ENCODE measurements at regions not wholly inside any gene's neighbourhood (a gene's known extent, or its start where the extent isn't known, plus 50 kb on each side); places are given as distances from the start of the nearest gene placed in this dataset.

DNA sequence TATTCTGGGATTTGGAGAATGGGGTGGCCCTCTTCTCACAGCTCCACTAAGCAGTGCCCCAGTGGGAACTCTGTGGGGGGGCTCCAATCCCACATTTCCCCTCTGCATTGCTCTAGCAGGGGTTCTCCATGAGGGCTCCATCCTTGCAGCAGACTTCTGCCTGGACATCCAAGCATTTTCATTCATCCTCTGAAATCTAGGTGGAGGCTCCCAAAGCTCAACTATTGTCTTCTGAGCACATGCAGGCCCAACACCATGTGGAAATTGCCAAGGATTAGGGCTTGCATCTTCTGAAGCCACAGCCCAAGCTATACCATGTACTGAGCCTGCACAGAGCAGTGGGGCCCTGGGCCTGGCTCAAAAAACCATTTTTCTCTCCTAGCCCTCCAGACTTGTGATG, 162.4 kb upstream of the CWC22 start:
- no peak for ATAC-seq (replicated peaks)

DNA sequence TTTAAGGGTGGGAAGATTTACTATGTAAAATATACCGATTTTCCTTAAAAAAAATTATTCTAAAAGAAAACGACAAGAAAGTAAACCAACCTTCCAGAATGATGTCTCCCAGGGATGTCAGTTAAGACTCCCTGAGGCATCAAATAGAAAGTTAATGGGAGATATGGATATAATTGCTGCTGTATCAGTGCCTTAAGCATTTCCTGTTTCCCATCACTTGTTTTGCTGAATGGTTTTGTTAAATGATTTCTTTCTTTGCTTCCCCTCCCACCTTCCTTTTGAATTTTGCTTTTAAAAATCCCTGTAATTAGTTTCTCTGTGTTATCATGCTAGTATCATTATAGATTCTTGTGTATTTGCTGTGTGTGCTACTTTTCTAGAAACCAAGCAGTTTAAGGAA, 154.3 kb upstream of the CWC22 start:
- DNase-seq = no peak
- Mint-ChIP-seq H3K4me1 (no peaks in the 10 kb centered on the region), H3K27ac (no peak overlapping the region), H3K27me3 (no peaks in the 10 kb centered on the region), H3K9me3 (no peaks in the 10 kb centered on the region), H3K36me3 (no peaks in the 10 kb centered on the region), H3K4me3 (no peak overlapping the region)
- ATAC-seq (replicated peaks) = no peak

More for the DNA sequence above, 162.4 kb upstream of the CWC22 start:
- no peak overlapping the region for H3K27ac Mint-ChIP-seq
- peaks cover 14 to 15% of the 10 kb centered on the region in 2 donors for H3K9me3 Mint-ChIP-seq
- H3K36me3 Mint-ChIP-seq = peaks cover 0 to 4% of the 10 kb centered on the region in 2 donors
- no peaks in the 10 kb centered on the region for H3K4me1 Mint-ChIP-seq
- no peak overlapping the region for H3K4me3 Mint-ChIP-seq
- no peaks in the 10 kb centered on the region for H3K27me3 Mint-ChIP-seq
- DNase-seq = no peak

DNA sequence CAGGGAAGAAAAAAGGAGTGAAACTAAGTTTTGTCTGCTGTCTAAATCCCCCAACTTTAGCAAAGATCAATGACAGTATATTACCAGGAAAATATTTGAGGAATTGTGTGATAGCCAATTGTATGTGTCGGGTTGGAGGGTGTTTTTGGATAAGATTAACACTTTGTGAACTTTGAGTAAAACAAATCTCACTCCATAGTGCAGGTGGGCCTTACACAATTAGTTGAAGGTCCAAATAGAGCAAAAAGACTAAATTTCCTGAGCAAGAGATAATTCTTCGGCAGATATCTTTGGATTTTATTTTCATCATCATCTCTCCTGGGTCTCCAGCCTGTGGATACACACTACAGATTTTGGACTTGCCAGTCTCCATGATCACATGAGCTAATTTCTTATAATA, 152.8 kb upstream of the CWC22 start:
- Mint-ChIP-seq H3K4me3 (no peak overlapping the region), H3K9me3 (no peaks in the 10 kb centered on the region), H3K27me3 (no peaks in the 10 kb centered on the region), H3K4me1 (no peaks in the 10 kb centered on the region), H3K27ac (no peak overlapping the region), H3K36me3 (no peaks in the 10 kb centered on the region)
- ATAC-seq (replicated peaks) (no peak), DNase-seq (no peak)

DNA sequence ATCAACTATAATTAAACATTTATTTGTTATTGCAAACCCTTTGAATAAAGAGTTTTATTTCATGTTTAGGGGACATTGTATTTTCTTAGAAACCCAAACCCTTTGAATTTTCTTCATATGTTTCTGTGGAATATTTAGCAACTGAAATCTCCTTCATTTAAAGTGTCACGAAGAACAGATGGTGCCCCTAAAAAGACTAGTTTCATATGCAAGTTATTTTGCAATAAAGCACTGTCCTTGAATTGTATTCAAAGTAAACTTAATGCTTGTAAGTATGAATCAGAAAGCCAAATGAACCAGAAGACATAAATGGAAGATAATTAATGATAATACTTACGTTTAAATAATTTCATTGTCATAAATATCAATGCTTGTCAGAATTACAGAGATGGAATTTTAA, 151.9 kb upstream of the CWC22 start:
- no peaks in the 10 kb centered on the region for H3K9me3 Mint-ChIP-seq
- ATAC-seq (replicated peaks) (no peak), DNase-seq (no peak)
- no peak overlapping the region for H3K27ac Mint-ChIP-seq
- H3K4me1 Mint-ChIP-seq = no peaks in the 10 kb centered on the region
- no peaks in the 10 kb centered on the region for H3K27me3 Mint-ChIP-seq
- H3K36me3 Mint-ChIP-seq = no peaks in the 10 kb centered on the region
- no peak overlapping the region for H3K4me3 Mint-ChIP-seq

DNA sequence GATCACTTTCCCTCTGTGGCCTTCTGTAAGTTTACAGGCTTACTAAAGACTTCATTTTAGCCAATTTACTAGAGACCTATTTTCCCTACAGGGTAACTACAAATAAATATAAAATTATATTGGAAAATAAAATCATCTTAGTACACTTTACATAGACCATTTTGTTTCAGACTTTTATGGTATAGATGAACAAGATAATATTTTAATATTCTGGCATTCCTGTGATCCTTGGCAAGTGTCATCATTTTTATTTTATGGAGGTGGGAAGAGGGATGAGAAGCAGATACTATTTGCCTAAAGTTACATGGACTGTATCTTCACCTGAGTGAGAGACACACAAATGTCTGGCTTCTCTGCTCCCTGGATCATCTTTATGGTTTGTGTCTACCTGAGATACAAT, 149.6 kb upstream of the CWC22 start:
- no peak for ATAC-seq (replicated peaks)

DNA sequence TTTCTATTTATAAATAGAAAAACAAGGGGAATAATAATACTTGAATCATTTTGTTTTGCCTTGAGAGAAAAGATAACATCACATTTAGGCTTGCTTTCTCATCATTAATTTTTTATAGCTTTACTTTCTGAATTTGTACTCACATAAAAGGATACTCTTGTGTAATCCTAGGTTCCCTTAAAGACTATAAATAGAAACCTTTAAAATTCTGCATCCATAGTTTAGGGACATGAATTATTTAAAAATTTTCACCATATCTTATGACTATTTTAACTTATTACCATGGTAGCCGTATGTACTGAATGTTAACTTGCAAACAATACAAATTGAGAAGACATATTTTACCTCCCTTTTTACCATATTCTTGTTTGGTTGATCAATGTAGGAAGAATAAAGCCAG, 143.5 kb upstream of the CWC22 start:
- H3K4me1 Mint-ChIP-seq = no peaks in the 10 kb centered on the region

More for the DNA sequence above, 149.6 kb upstream of the CWC22 start:
- no peak for DNase-seq
- Mint-ChIP-seq H3K4me1 (no peaks in the 10 kb centered on the region), H3K36me3 (no peaks in the 10 kb centered on the region), H3K27me3 (no peaks in the 10 kb centered on the region), H3K4me3 (no peak overlapping the region), H3K9me3 (no peaks in the 10 kb centered on the region), H3K27ac (no peak overlapping the region)

DNA sequence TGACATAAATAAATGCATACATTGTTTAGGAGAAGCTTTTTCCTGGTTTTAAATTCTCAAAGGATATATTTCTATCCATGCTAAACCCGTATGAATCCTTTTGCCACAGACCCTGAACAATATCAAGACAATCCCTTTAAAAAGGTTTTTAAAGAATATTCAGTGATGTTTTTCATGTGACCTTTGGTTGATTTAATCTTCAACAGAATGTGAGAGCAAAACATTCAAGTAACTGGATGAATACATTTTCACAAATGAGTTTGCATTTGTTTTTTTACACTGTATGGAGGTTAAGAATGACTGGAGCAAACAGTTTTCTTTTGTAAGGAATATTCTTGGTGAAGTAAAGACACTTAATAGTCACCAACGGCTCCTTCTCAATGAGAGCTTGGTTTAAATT, 139.4 kb upstream of the CWC22 start:
- Mint-ChIP-seq H3K27ac (no peak overlapping the region), H3K4me3 (no peak overlapping the region), H3K36me3 (no peaks in the 10 kb centered on the region), H3K9me3 (no peaks in the 10 kb centered on the region), H3K27me3 (peaks cover 0 to 4% of the 10 kb centered on the region in 2 donors), H3K4me1 (no peaks in the 10 kb centered on the region)
- DNase-seq = no peak
- no peak for ATAC-seq (replicated peaks)

More for the DNA sequence above, 143.5 kb upstream of the CWC22 start:
- no peaks in the 10 kb centered on the region for H3K36me3 Mint-ChIP-seq
- ATAC-seq (replicated peaks) (no peak), DNase-seq (no peak)
- no peak overlapping the region for H3K4me3 Mint-ChIP-seq
- no peaks in the 10 kb centered on the region for H3K27me3 Mint-ChIP-seq
- no peaks in the 10 kb centered on the region for H3K9me3 Mint-ChIP-seq
- H3K27ac Mint-ChIP-seq = no peak overlapping the region

DNA sequence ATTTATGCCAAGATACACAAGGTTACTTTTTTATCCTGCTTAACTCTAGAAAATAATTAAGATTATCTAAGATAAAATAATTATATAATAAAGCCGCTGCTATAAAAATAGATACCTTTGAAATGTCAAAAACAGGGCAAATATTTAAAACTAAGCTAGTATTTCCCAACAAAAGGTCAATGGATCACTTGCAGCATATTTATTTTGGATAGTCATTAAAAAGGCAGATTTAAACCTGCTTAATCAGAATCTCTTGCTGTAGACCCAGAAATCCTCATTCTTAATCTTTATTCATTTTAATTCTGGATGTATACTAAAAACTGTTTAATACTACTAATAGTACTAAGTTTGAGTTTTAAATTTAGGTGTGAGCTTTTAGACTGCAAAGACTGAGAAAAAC, 139.0 kb upstream of the CWC22 start:
- Mint-ChIP-seq H3K4me1 (no peaks in the 10 kb centered on the region), H3K27me3 (peaks cover 0 to 4% of the 10 kb centered on the region in 2 donors)

DNA sequence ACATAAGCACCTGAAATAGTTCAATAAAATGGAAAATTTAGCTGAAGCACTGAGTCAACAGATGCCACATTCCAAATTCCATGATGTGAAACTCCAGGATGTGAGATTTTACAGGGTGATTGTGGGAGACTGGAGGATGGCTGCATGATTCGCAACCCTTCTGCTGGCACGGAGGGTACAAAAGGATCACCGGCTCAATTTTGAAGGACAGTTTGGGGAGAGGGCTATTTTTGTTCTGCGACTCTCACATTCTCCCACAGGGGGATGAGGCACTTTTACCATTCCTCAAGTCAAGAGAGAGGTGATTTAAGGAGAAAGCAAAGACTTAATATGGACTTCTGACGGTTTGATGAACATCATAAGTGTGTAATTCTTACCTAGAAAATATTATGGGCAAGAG, 138.1 kb upstream of the CWC22 start:
- Mint-ChIP-seq H3K9me3 (no peaks in the 10 kb centered on the region), H3K27me3 (peaks cover 0 to 4% of the 10 kb centered on the region in 2 donors), H3K27ac (no peak overlapping the region), H3K4me1 (no peaks in the 10 kb centered on the region), H3K4me3 (no peak overlapping the region), H3K36me3 (no peaks in the 10 kb centered on the region)
- no peak for DNase-seq
- ATAC-seq (replicated peaks) = no peak

More for the DNA sequence above, 139.0 kb upstream of the CWC22 start:
- no peak overlapping the region for H3K27ac Mint-ChIP-seq
- no peaks in the 10 kb centered on the region for H3K36me3 Mint-ChIP-seq
- ATAC-seq (replicated peaks) = no peak
- H3K9me3 Mint-ChIP-seq = no peaks in the 10 kb centered on the region
- no peak for DNase-seq
- no peak overlapping the region for H3K4me3 Mint-ChIP-seq

DNA sequence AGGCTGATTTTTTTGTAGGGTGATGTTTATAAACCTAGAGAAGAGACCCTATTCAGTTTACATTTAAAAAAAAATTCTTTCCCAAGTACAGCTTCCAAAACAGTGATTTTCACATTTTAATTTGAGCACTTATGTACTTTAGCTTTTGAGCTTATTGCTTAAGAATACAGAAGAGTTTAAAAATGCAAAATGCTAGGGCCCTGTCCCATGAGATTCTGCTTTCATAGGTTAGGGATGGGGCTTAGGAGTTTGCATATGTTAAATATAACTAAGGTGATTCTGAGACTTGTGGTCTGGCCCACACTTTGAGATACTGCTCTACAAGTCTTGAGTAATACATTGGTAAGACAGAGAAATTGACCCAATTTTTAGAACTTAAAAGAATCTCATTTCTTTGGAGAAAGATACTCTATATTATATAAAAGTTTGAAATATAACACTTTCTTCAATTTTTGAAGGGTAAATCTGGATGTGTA, 137.3 kb upstream of the CWC22 start:
- Mint-ChIP-seq H3K9me3 (no peaks in the 10 kb centered on the region), H3K4me3 (no peak overlapping the region), H3K27ac (no peak overlapping the region), H3K36me3 (no peaks in the 10 kb centered on the region), H3K4me1 (no peaks in the 10 kb centered on the region), H3K27me3 (peaks cover 0 to 8% of the 10 kb centered on the region in 2 donors)
- no peak for DNase-seq
- ATAC-seq (replicated peaks) = no peak

DNA sequence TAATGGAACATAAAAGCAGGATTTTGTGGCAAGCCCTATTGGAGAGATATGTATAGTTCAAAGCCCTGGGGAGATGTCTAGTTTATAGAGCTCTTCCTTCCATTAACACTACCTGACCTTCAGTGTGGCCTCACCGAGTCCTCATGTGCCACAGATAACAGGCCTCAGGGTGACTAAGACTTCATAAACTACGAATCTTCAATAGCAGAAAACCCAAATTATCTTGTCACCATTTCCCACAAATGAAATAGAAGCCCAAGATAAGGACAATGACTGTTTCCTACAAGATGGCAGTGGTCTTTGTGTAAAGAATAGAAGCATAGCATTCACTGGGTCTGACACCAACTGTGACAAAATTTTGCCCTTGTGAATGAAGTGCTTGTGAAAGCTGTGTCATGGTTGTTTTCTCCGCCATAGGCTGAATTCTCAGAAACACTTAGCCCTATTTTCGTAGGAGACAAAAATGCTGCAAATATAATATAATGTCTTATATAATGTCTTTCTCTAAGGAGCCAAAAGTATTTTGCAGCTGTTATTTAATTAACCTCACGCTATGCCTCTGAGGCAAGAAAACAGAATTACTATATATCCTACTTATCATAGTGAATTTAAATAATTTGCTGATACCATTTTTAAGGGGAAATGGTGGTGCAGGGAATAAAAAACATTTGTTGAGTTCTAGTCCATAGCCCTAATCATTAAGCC, 136.7 kb upstream of the CWC22 start:
- H3K4me1 Mint-ChIP-seq = no peaks in the 10 kb centered on the region
- no peaks in the 10 kb centered on the region for H3K9me3 Mint-ChIP-seq
- H3K27me3 Mint-ChIP-seq = peaks cover 0 to 8% of the 10 kb centered on the region in 2 donors
- ATAC-seq (replicated peaks) = no peak
- no peaks in the 10 kb centered on the region for H3K36me3 Mint-ChIP-seq
- no peak overlapping the region for H3K27ac Mint-ChIP-seq
- no peak for DNase-seq
- H3K4me3 Mint-ChIP-seq = no peak overlapping the region

DNA sequence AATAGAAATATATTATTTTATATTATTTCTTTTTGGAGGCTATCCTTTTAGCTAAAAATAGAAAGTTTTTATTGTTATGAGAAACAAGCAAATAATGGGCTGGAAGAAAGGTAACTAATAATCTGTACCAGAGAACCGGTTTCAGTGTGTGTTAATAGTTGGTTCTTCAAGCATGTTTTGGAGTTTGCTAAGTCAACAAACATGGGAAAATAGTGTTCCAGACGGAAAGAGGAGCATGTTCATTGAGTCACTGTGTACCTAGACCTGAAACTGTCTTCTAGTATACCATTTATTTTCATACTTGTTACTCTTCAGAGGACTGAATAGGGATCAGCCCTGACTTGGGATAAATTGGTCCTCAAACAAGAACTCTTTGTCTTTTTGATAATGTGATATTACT, 134.5 kb upstream of the CWC22 start:
- H3K9me3 Mint-ChIP-seq = no peaks in the 10 kb centered on the region
- peaks cover 0 to 8% of the 10 kb centered on the region in 2 donors for H3K27me3 Mint-ChIP-seq
- no peak overlapping the region for H3K4me3 Mint-ChIP-seq
- H3K36me3 Mint-ChIP-seq = no peaks in the 10 kb centered on the region
- ATAC-seq (replicated peaks) (no peak), DNase-seq (no peak)
- H3K4me1 Mint-ChIP-seq = peaks cover 0 to 3% of the 10 kb centered on the region in 2 donors
- H3K27ac Mint-ChIP-seq = no peak overlapping the region

DNA sequence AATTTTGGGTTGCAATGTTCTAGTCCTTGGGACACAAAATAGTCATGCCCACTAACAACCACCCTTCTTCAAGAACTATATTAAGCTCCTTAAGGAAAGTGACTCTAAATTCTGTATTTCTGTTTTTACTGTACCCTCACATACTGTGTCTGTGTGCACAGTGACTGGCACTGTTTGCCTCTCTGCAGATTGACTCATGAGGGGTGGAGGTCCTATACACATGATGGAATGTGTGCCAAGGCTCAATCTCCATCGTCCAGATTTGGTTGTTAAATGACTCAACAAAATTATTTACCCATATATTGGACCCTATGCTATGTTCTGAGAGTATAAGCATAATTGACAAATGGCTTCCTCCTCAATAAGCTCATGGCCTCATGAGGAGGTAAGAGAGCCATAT, 126.6 kb upstream of the CWC22 start:
- ATAC-seq (replicated peaks) = no peak
- no peak for DNase-seq
- Mint-ChIP-seq H3K27me3 (peaks cover 4 to 11% of the 10 kb centered on the region in 2 donors), H3K36me3 (no peaks in the 10 kb centered on the region), H3K4me3 (no peak overlapping the region), H3K27ac (no peak overlapping the region), H3K4me1 (peaks cover 0 to 5% of the 10 kb centered on the region in 2 donors), H3K9me3 (no peaks in the 10 kb centered on the region)

DNA sequence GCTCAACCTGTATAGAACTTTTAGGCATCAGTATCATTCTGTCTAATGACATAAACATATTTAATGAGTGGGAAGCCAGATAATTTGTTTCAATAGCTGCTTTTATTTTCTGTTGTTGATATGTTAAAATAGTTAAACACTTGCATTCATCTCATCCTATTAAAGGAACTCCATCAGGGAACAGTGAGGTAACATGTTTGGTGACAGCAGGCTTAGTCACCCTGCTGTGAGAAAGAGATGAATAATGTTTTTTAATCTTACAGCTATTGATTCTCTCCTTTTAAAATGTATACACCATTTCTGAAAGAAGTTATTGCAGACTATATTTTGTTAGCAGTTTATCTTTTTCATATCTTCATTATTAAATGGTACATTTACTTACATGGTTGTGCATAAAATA, 123.3 kb upstream of the CWC22 start:
- no peak for DNase-seq
- Mint-ChIP-seq H3K27ac (no peak overlapping the region), H3K27me3 (peaks cover 19 to 32% of the 10 kb centered on the region in 2 donors), H3K4me1 (peaks cover 3 to 6% of the 10 kb centered on the region in 2 donors), H3K9me3 (no peaks in the 10 kb centered on the region), H3K4me3 (no peak overlapping the region), H3K36me3 (no peaks in the 10 kb centered on the region)
- ATAC-seq (replicated peaks) = no peak

DNA sequence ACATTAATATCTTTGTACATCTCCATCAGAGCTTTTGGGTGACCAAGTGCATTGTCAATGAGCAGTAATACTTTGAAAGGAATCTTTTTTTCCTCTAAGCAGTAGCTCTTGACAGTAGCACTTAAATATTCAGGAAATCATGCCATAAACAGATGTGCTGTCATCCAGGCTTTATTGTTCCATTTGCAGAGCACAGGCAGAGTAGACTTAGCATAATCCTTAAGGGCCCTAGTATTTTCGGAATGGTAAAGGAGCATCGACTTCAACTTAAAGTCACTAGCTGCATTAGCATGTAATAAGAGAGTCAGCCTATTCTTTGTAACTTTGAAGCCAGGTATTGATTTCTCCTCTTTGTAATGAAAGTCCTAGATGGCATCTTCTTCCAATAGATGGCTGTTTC, 121.8 kb upstream of the CWC22 start:
- Mint-ChIP-seq H3K9me3 (no peaks in the 10 kb centered on the region), H3K4me1 (peaks cover 3 to 7% of the 10 kb centered on the region in 2 donors), H3K27me3 (peaks cover 19 to 38% of the 10 kb centered on the region in 2 donors), H3K4me3 (no peak overlapping the region), H3K36me3 (no peaks in the 10 kb centered on the region), H3K27ac (no peak overlapping the region)
- ATAC-seq (replicated peaks) (no peak), DNase-seq (no peak)

Measured in stimulated activated naive B cell treated with anti-CD40 and anti-IgM and Interleukin-4, amounts not matched to agents 10 μg/mL and 1 μg/mL and 100 μg/mL, for 72 hours (primary cell).